Naive thymus-derived CD8-positive, alpha-beta T cell (primary cell): ENCODE measurements at regions not wholly inside any gene's neighbourhood (a gene's known extent, or its start where the extent isn't known, plus 50 kb on each side); places are given as distances from the start of the nearest gene placed in this dataset.

Experiments
- ATAC-seq, 2 donors: fragments of 150-1000 bp; cut with Tn5 transposase in 1 of 2; sonication (Bioruptor Pico), chemical (Tn5 transposase) in 1 of 2; 1 replicate in 1 of 2; 2 replicates in 1 of 2; pipeline ENCODE4 v1.10.0; 2021; ENCODE audit warnings: mild to moderate bottlenecking in 2 of 2, moderate library complexity in 2 of 2
- POLR2A ChIA-PET: fragments of 350-600 bp; sonication (Branson Sonifier 250); formaldehyde crosslinking; loops from one replicate; lab custom pipeline; 2021; ENCODE audit warnings: antibody characterized with exemption; lab: Charles Lee
- DNase-seq, 10 donors: peaks; one replicate each; pipeline versions ENCODE4 v3.0.0 to v3.0.0-alpha.2; 2020 to 2022
- H3K27ac Mint-ChIP-seq, 10 donors: one replicate each; pipeline ENCODE4 v1.8.0; 2020 to 2022; ENCODE audit warnings: mild to moderate bottlenecking in 10 of 10, mixed read lengths in 10 of 10, moderate library complexity in 4 of 10, inconsistent platforms in 1 of 10
- H3K27me3 Mint-ChIP-seq, 5 donors: one replicate each; pipeline ENCODE4 v1.8.0; 2021 to 2022; ENCODE audit warnings: mixed read lengths in 5 of 5
- H3K36me3 Mint-ChIP-seq, 3 donors: one replicate each; pipeline ENCODE4 v1.8.0; 2020 to 2022; ENCODE audit warnings: mixed read lengths in 3 of 3, mild to moderate bottlenecking in 2 of 3, inconsistent platforms in 1 of 3
- H3K4me1 Mint-ChIP-seq, 4 donors: one replicate each; pipeline ENCODE4 v1.8.0; 2021 to 2022; ENCODE audit warnings: mixed read lengths in 4 of 4
- H3K4me3 Mint-ChIP-seq, 10 donors: one replicate each; pipeline ENCODE4 v1.8.0; 2020 to 2022; ENCODE audit warnings: mild to moderate bottlenecking in 10 of 10, mixed read lengths in 10 of 10, moderate library complexity in 6 of 10, inconsistent platforms in 1 of 10
- H3K9me3 Mint-ChIP-seq, 9 donors: one replicate each; pipeline ENCODE4 v1.8.0; 2020 to 2022; ENCODE audit warnings: mixed read lengths in 9 of 9, mild to moderate bottlenecking in 3 of 9, inconsistent platforms in 1 of 9, moderate library complexity in 1 of 9

- POLR2A ChIA-PET = no interaction called here
- no peaks in the 10 kb centered on the region for H3K36me3 Mint-ChIP-seq
- DNase-seq (no peak), ATAC-seq (no peak)
- H3K4me1 Mint-ChIP-seq = no peaks in the 10 kb centered on the region
- H3K9me3 Mint-ChIP-seq = peaks cover 0 to 8% (median 0%) of the 10 kb centered on the region in 9 donors
- no peak overlapping the region for H3K4me3 Mint-ChIP-seq
- H3K27ac Mint-ChIP-seq = no peak overlapping the region
- peaks cover 0 to 6% (median 0%) of the 10 kb centered on the region in 5 donors for H3K27me3 Mint-ChIP-seq
Measured at GRCh38 chr6:104365451-104366234, 494.1 kb downstream of the HACE1 start.

- H3K27ac Mint-ChIP-seq = no peak overlapping the region
- DNase-seq (no peak), ATAC-seq (no peak)
- no peaks in the 10 kb centered on the region for H3K36me3 Mint-ChIP-seq
- no peak overlapping the region for H3K4me3 Mint-ChIP-seq
- no peaks in the 10 kb centered on the region for H3K4me1 Mint-ChIP-seq
- peaks cover 0 to 7% (median 0%) of the 10 kb centered on the region in 9 donors for H3K9me3 Mint-ChIP-seq
- POLR2A ChIA-PET = no interaction called here
- peaks cover 0 to 4% (median 0%) of the 10 kb centered on the region in 5 donors for H3K27me3 Mint-ChIP-seq
Measured at GRCh38 chr6:104357928-104358327, 501.8 kb downstream of the HACE1 start.

GRCh38 chr6:104356197-104356596 is 503.5 kb downstream of the HACE1 start:
- H3K9me3 Mint-ChIP-seq = peaks cover 0 to 7% (median 0%) of the 10 kb centered on the region in 9 donors
- ATAC-seq = no peak

GRCh38 chr6:104349191-104349590 is 510.5 kb downstream of the HACE1 start:
- POLR2A ChIA-PET = no interaction called here
- H3K36me3 Mint-ChIP-seq = peaks cover 0 to 6% (median 0%) of the 10 kb centered on the region in 3 donors
- DNase-seq (no peak), ATAC-seq (no peak)
- H3K27me3 Mint-ChIP-seq = peaks cover 0 to 4% (median 0%) of the 10 kb centered on the region in 5 donors
- H3K4me3 Mint-ChIP-seq = no peak overlapping the region
- no peak overlapping the region for H3K27ac Mint-ChIP-seq
- H3K9me3 Mint-ChIP-seq = peaks cover 2 to 19% (median 7%) of the 10 kb centered on the region in 9 donors
- H3K4me1 Mint-ChIP-seq = no peaks in the 10 kb centered on the region

More at GRCh38 chr6:104356197-104356596, 503.5 kb downstream of the HACE1 start:
- POLR2A ChIA-PET = no interaction called here
- Mint-ChIP-seq H3K4me3 (no peak overlapping the region), H3K27me3 (no peaks in the 10 kb centered on the region), H3K4me1 (no peaks in the 10 kb centered on the region), H3K36me3 (no peaks in the 10 kb centered on the region), H3K27ac (no peak overlapping the region)
- no peak for DNase-seq

GRCh38 chr6:104344223-104344622 is 515.5 kb downstream of the HACE1 start:
- H3K36me3 Mint-ChIP-seq = peaks cover 0 to 6% (median 0%) of the 10 kb centered on the region in 3 donors
- no peaks in the 10 kb centered on the region for H3K27me3 Mint-ChIP-seq
- POLR2A ChIA-PET = no interaction called here
- H3K27ac Mint-ChIP-seq = no peak overlapping the region
- no peaks in the 10 kb centered on the region for H3K4me1 Mint-ChIP-seq
- H3K4me3 Mint-ChIP-seq = no peak overlapping the region
- ATAC-seq = no peak
- DNase-seq = no peak
- H3K9me3 Mint-ChIP-seq = peaks cover 0 to 26% (median 9%) of the 10 kb centered on the region in 9 donors

- Mint-ChIP-seq H3K27ac (no peak overlapping the region), H3K9me3 (peaks cover 0 to 9% (median 0%) of the 10 kb centered on the region in 9 donors), H3K4me1 (no peaks in the 10 kb centered on the region), H3K4me3 (no peak overlapping the region), H3K36me3 (no peaks in the 10 kb centered on the region), H3K27me3 (no peaks in the 10 kb centered on the region)
- ATAC-seq (no peak), DNase-seq (no peak)
- POLR2A ChIA-PET = no interaction called here
Measured at GRCh38 chr6:104332364-104332763, 527.4 kb downstream of the HACE1 start.

GRCh38 chr6:104326173-104327001 is 533.3 kb downstream of the HACE1 start:
- POLR2A ChIA-PET = no interaction called here
- no peak overlapping the region for H3K27ac Mint-ChIP-seq
- H3K36me3 Mint-ChIP-seq = no peaks in the 10 kb centered on the region
- H3K4me3 Mint-ChIP-seq = no peak overlapping the region
- H3K4me1 Mint-ChIP-seq = peaks cover 0 to 3% (median 0%) of the 10 kb centered on the region in 4 donors
- ATAC-seq (no peak), DNase-seq (no peak)
- H3K9me3 Mint-ChIP-seq = peaks cover 0 to 12% (median 0%) of the 10 kb centered on the region in 9 donors
- peaks cover 0 to 12% (median 0%) of the 10 kb centered on the region in 5 donors for H3K27me3 Mint-ChIP-seq

- POLR2A ChIA-PET = no interaction called here
- peaks cover 0 to 3% (median 0%) of the 10 kb centered on the region in 4 donors for H3K4me1 Mint-ChIP-seq
- no peak for DNase-seq
- ATAC-seq = no peak
- no peak overlapping the region for H3K4me3 Mint-ChIP-seq
- no peaks in the 10 kb centered on the region for H3K36me3 Mint-ChIP-seq
- peaks cover 0 to 14% (median 0%) of the 10 kb centered on the region in 5 donors for H3K27me3 Mint-ChIP-seq
- H3K9me3 Mint-ChIP-seq = peaks cover 0 to 12% (median 0%) of the 10 kb centered on the region in 9 donors
- no peak overlapping the region for H3K27ac Mint-ChIP-seq
Measured at GRCh38 chr6:104325341-104326172, 534.2 kb downstream of the HACE1 start.

GRCh38 chr6:104324301-104324700 is 535.4 kb downstream of the HACE1 start:
- peaks cover 0 to 3% (median 0%) of the 10 kb centered on the region in 4 donors for H3K4me1 Mint-ChIP-seq
- peaks cover 0 to 16% (median 0%) of the 10 kb centered on the region in 5 donors for H3K27me3 Mint-ChIP-seq
- no peaks in the 10 kb centered on the region for H3K36me3 Mint-ChIP-seq
- no peak for ATAC-seq
- H3K4me3 Mint-ChIP-seq = no peak overlapping the region
- no peak overlapping the region for H3K27ac Mint-ChIP-seq
- H3K9me3 Mint-ChIP-seq = peaks cover 0 to 12% (median 0%) of the 10 kb centered on the region in 9 donors
- POLR2A ChIA-PET = interaction anchor here (0.5 kb wide), 1 partner anchor 92 kb away, joined by 3 read pairs; no protein-coding TSS in a partner anchor
- no peak for DNase-seq

- POLR2A ChIA-PET = no interaction called here
Measured at GRCh38 chr6:104322841-104323240, 536.9 kb downstream of the HACE1 start.

GRCh38 chr6:104321301-104321700 is 538.4 kb downstream of the HACE1 start:
- Mint-ChIP-seq H3K4me3 (no peak overlapping the region), H3K27me3 (peaks cover 0 to 7% (median 0%) of the 10 kb centered on the region in 5 donors), H3K27ac (no peak overlapping the region), H3K4me1 (no peaks in the 10 kb centered on the region), H3K36me3 (no peaks in the 10 kb centered on the region), H3K9me3 (peaks cover 0 to under 1% (median 0%) of the 10 kb centered on the region in 9 donors)
- DNase-seq = no peak
- POLR2A ChIA-PET = no interaction called here
- ATAC-seq = no peak

More at GRCh38 chr6:104322841-104323240, 536.9 kb downstream of the HACE1 start:
- H3K27me3 Mint-ChIP-seq = peaks cover 0 to 16% (median 0%) of the 10 kb centered on the region in 5 donors
- peaks cover 0 to 3% (median 0%) of the 10 kb centered on the region in 4 donors for H3K4me1 Mint-ChIP-seq
- no peaks in the 10 kb centered on the region for H3K36me3 Mint-ChIP-seq
- peaks cover 0 to 12% (median 0%) of the 10 kb centered on the region in 9 donors for H3K9me3 Mint-ChIP-seq
- no peak for ATAC-seq
- DNase-seq = no peak
- H3K4me3 Mint-ChIP-seq = no peak overlapping the region
- H3K27ac Mint-ChIP-seq = no peak overlapping the region

GRCh38 chr6:104320896-104321295 is 538.8 kb downstream of the HACE1 start:
- Mint-ChIP-seq H3K4me3 (no peak overlapping the region), H3K27ac (no peak overlapping the region), H3K36me3 (no peaks in the 10 kb centered on the region), H3K9me3 (no peaks in the 10 kb centered on the region), H3K4me1 (no peaks in the 10 kb centered on the region), H3K27me3 (peaks cover 0 to 7% (median 0%) of the 10 kb centered on the region in 5 donors)
- no peak for ATAC-seq
- no peak for DNase-seq
- POLR2A ChIA-PET = no interaction called here
